IPS-NIHi7 (cell line): ENCODE measurements at regions not wholly inside any gene's neighbourhood (a gene's known extent, or its start where the extent isn't known, plus 50 kb on each side); places are given as distances from the start of the nearest gene placed in this dataset.

ENCODE experiments used
- DNase-seq: peaks from one replicate; pipeline ENCODE4 v3.0.0; 2012; ENCODE audit warnings: mixed read lengths; ENCODE audit errors: extremely low spot score

GRCh38 chr3:106862067-106862466 lies 515.2 kb upstream of the CCDC54 start:
- DNase-seq: no peak

DNA sequence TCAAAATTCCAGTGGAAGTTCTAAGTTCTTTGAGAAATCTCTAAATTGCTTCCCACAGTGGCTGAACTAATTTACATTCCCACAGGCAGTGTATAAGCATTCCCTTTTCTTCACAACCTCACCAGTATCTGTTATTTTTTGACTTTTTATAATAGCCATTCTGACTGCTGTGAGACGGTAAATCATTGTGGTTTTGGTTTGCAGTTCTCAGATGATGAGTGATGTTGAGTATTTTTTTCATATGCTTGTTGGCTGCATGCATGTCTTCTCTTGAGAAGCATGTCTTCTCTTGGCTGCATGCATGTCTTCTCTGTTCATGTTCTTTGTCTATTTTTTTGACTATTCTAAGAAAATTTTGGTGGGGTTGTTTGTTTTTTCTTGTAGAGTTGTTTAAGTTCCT lies 499.6 kb upstream of the CCDC54 start:
- DNase-seq: no peak

- DNase-seq: peak; percentile 22
Measured at GRCh38 chr3:106880206-106880605, 497.0 kb upstream of the CCDC54 start.

- DNase-seq: no peak
Measured at GRCh38 chr3:106881186-106881585, 496.1 kb upstream of the CCDC54 start.

DNA sequence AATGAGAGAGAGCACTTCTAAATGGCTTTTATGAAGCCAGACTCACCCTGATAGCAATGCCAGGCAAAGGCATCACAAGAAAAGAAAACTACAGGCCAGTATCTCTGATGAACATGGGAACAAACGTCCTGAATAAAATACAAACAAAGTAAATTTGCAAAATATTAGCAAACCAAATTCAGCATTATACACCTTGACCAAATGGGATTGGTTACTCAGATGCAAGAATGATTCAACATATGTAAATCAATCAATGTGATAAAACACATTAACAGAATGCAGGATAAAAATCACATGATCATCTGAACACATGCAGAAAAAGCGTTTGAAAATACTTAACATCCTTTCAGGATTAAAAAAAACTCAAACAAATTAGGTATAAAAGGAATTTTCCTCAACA lies 494.9 kb upstream of the CCDC54 start:
- no peak for DNase-seq

GRCh38 chr3:106906074-106906473 lies 471.2 kb upstream of the CCDC54 start:
- no peak for DNase-seq

- no peak for DNase-seq
Measured at GRCh38 chr3:106908181-106908938, 468.9 kb upstream of the CCDC54 start.

DNA sequence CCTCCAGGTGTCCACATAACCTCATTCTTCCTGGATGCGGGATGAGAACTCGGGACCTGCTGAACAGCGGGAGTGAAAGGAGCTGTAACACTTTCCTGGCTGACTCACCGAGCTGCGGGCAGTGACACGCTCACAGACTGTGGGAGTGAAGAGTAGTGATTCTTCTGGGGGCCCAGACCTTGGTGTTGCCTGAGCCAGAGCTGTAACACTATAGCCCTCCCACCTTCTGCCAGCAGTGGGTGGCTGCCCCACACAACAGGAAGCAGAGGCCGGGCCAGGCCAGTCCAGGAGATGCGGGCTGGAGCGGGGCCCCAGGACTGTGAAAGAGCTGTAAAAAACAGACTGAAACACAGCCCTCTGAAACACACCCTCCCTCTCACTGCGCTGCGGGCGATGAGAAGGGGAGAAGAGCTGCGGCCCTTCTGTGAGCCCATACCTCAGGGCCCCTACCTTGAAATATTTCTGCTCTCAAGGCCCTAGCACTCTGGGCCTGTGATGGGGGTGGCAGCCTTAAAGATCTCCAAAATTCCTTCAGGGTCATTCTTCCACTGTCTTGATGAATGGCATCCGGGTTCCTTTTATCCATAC lies 464.0 kb upstream of the CCDC54 start:
- DNase-seq: peak; percentile 49

GRCh38 chr3:106913966-106914365 lies 463.3 kb upstream of the CCDC54 start:
- DNase-seq: no peak

DNA sequence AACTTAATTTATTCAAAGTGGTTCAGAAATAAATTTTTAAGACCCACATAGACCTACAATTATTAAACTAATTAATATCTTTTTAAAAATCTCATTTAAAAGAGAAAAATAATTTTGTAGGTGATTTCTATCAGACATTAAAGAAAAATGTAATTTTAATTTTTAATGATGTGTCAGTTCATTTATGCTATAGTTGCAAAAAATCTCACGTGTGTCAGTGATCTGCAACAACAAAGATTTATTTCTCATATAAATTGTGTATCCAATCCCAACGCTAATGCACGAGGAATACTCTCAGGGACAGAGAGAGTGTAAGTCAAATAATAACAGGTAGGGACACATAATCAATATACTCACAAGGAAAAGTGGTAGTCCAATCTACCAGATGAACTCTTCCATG lies 456.6 kb upstream of the CCDC54 start:
- DNase-seq: no peak

DNA sequence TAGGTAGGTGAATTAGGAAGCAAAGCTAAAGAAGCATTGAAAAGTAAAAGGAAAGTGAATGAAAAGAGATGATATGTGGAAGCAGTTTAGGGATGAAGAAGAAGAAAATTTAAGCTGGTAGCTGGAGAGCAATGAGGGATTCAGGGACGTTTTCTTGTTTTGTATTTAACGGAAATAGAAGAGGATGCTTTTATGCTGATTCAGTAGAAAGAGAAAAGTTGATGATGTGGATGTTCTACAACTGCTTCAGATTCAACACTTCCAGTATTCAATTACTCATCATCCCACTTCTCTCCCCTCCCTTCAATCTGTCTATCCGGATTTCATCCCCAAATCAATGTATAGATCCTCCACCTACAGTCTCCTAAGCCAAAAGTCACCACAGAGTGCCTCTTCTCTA lies 448.2 kb upstream of the CCDC54 start:
- DNase-seq: no peak

DNA sequence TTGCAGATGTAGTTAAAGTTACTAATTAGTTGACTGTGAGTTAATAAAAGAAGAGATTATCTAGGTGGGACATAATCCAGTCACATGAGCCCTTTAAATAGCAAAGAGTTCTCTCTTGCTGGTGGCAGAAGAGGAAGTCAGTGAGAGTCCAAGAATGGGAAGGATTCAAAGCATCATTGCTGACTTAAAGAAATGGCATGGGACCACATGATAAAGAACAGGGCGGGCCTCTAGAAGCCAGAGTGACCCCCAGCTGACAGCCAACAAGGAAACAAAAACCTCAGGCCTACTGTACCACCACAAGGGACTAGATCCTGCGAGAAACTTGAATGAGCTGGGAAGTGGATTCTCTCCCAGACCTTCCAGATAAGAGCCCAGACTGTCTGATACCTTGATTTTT lies 447.2 kb upstream of the CCDC54 start:
- no peak for DNase-seq

- DNase-seq: no peak
Measured at GRCh38 chr3:106931904-106932303, 445.3 kb upstream of the CCDC54 start.

- DNase-seq: no peak
Measured at GRCh38 chr3:106936337-106936736, 440.9 kb upstream of the CCDC54 start.

GRCh38 chr3:106942051-106942450 lies 435.2 kb upstream of the CCDC54 start:
- DNase-seq: no peak

GRCh38 chr3:106943071-106943470 lies 434.2 kb upstream of the CCDC54 start:
- no peak for DNase-seq

DNA sequence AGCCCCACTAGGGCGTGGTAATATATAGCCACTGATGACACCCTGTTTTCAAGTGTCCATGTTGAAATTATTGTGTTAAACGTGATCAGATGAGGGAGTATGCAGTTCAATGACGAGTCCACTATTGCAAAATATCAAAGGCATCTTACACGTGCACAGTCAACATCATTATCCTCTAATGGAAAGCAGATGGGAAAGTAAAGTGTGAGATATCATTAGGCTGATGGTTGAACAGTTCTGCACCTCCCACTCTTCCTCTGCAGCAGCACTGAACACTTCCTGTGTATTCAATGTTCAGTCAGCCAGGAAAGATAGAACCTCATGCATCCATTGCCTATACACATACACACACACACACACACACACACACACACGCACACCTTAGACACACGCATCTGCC lies 431.8 kb upstream of the CCDC54 start:
- no peak for DNase-seq

GRCh38 chr3:106946866-106947265 lies 430.4 kb upstream of the CCDC54 start:
- no peak for DNase-seq

- DNase-seq: no peak
Measured at GRCh38 chr3:106957029-106957428, 420.2 kb upstream of the CCDC54 start.

DNA sequence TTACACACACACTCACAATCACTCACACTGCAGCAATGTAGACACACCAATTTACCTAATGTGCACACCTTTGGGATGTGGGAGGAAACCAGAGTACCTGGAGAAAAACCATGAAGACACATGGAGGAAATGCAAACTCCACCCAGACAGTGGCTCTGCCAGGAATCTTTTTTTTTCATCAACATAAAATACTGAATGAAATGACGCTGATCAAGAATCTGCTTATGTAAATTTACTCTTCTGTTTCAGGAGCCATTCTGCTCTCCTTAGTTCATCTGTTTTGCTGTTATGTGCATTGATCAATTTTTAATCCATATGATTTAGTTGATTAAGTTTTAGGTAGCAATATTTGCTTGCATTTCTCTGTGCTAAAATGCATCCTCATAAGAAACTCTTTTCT lies 414.2 kb upstream of the CCDC54 start:
- no peak for DNase-seq

DNA sequence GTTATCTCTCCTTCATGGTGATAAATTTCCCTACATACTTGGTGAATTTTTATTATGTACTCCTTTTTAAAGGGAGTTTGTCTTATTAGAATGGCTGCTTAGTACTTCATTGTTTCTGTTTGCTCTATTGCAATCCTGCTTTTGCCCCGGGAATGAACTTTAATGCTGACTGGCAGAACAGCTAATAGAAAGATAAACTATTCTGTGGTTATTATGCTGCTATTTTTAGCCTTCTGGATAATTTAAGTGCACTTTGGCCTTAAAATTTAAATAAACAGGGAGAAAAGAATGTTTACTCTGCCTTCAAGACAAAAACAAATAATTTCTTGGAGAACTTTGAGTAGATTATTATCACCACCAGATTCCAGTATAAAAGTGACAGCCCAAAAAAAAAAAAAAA lies 413.8 kb upstream of the CCDC54 start:
- DNase-seq: no peak

GRCh38 chr3:106965307-106965706 lies 411.9 kb upstream of the CCDC54 start:
- no peak for DNase-seq

DNA sequence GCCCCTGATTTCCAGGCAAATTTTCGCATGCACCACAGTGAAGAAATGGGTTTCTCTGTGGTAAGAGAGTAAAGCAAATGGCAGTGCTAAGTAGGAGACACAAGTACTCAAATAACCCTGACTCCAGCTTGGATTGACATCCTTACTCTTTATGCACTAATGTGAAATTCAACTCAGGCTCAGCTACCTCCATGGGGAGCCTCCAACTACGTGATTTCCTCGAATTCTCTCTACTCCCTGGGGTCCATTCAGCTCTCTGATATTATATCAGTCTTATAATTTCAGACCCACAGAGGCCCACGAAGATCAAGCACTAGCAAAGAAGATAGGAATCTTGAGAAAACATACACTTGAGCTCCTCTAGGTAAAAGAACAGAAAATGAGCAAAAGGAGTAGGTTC lies 407.6 kb upstream of the CCDC54 start:
- no peak for DNase-seq

DNA sequence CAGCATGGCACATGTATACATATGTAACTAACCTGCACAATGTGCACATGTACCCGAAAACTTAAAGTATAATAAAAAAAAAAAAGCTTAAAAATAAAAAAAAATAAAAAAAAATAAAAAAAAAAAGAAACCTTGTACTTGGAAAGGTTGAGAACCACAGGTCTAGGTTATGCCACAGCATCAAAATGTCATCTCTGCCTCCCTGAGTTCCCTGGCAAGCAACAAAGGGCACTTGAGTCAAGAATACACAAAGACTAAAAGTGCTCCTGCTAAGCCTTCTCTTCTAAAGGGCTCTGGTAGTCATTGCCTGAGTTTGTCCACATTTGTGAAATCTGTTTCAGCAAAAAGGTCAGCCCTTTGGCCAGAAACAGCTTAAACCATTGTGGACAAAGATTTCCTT lies 395.8 kb upstream of the CCDC54 start:
- no peak for DNase-seq
